PC-3 (cell line): ENCODE measurements at regions not wholly inside any gene's neighbourhood (a gene's known extent, or its start where the extent isn't known, plus 50 kb on each side); places are given as distances from the start of the nearest gene placed in this dataset.

Experiments used
- ATAC-seq: fragments of 200-7000 bp; cut with Tn5 transposase; 2 replicates; pipeline ENCODE4 v1.9.1; 2020; ENCODE audit warnings: mild to moderate bottlenecking, moderate library complexity
- BruUV-seq: library from RNA; stranded (reverse); fragments of 400-500 nt; replicated peaks from 2 replicates; lab custom pipeline; 2021; lab: Mats Ljungman, UMichigan
- CTCF ChIA-PET: fragments of 300-600 bp; sonication (Branson Sonifier 250); formaldehyde crosslinking; loops from one replicate; lab custom pipeline; 2022; ENCODE audit warnings: antibody characterized with exemption; lab: Charles Lee
- POLR2A ChIA-PET: fragments of 300-600 bp; sonication (Branson Sonifier 250); formaldehyde crosslinking; loops from one replicate; lab custom pipeline; 2022; ENCODE audit warnings: antibody characterized with exemption; ENCODE audit not compliant: unreplicated experiment; lab: Charles Lee
- DNase-seq: peaks from one replicate; pipeline ENCODE4 v3.0.0-alpha.2; 2015
- H2AFZ ChIP-seq: fragments of 300-600 bp; sonication (generic); 2 replicates; pipeline ENCODE4 v1.6.0; 2016; ENCODE audit warnings: antibody characterized with exemption, low read length
- H3F3A ChIP-seq: fragments of 300-600 bp; sonication (generic); one replicate; pipeline ENCODE4 v1.6.0; 2017; ENCODE audit warnings: antibody characterized with exemption, low read length, control low read depth, mild to moderate bottlenecking; ENCODE audit not compliant: unreplicated experiment
- H3K27ac ChIP-seq: fragments of 300-600 bp; sonication (generic); 2 replicates; pipeline ENCODE4 v1.5.1; 2016; ENCODE audit warnings: mild to moderate bottlenecking, low read length
- H3K27me3 ChIP-seq: fragments of 300-600 bp; sonication (generic); 2 replicates; pipeline ENCODE4 v1.6.1; 2016; ENCODE audit warnings: low read length, mixed read lengths
- H3K36me3 ChIP-seq: fragments of 300-600 bp; sonication (generic); 2 replicates; pipeline ENCODE4 v1.6.1; 2016; ENCODE audit warnings: low read depth, mixed run types, low read length, mixed read lengths
- H3K4me1 ChIP-seq: fragments of 300-600 bp; sonication (generic); 2 replicates; pipeline ENCODE4 v1.5.1; 2016; ENCODE audit warnings: low read length; ENCODE audit not compliant: insufficient read depth
- H3K4me2 ChIP-seq: fragments of 300-600 bp; sonication (generic); 2 replicates; pipeline ENCODE4 v1.6.0; 2016; ENCODE audit warnings: low read length
- H3K4me3 ChIP-seq: fragments of 300-600 bp; sonication (generic); 2 replicates; pipeline ENCODE4 v1.5.1; 2016; ENCODE audit warnings: mild to moderate bottlenecking, low read length, mixed read lengths
- H3K79me2 ChIP-seq: fragments of 300-600 bp; sonication (generic); 2 replicates; pipeline ENCODE4 v1.6.1; 2017; ENCODE audit warnings: low read length, mixed read lengths
- H3K9ac ChIP-seq: fragments of 300-600 bp; sonication (generic); 2 replicates; pipeline ENCODE4 v1.6.0; 2016; ENCODE audit warnings: mild to moderate bottlenecking, low read length
- H3K9me2 ChIP-seq: fragments of 300-600 bp; sonication (generic); replicated peaks from 2 replicates; pipeline ENCODE4 v1.6.1; 2016; ENCODE audit warnings: mixed run types, low read length, mixed read lengths
- H3K9me3 ChIP-seq: fragments of 300-600 bp; sonication (generic); 2 replicates; pipeline ENCODE4 v1.6.1; 2016; ENCODE audit warnings: low read length, mixed read lengths
- H4K20me1 ChIP-seq: fragments of 300-600 bp; sonication (generic); 2 replicates; pipeline ENCODE4 v1.6.1; 2016; ENCODE audit warnings: low read length, mixed read lengths
- CTCF ChIP-seq: fragments of 300-600 bp; sonication (generic); conservative IDR thresholded peaks from 2 replicates; pipeline ENCODE4 v1.5.1; 2017; ENCODE audit warnings: antibody characterized with exemption, low read depth, mild to moderate bottlenecking, low read length
- EZH2 ChIP-seq: fragments of 300-600 bp; sonication (generic); IDR thresholded peaks from one replicate; pipeline ENCODE4 v1.6.1; 2017; ENCODE audit warnings: antibody characterized with exemption, mild to moderate bottlenecking, low read length; ENCODE audit not compliant: unreplicated experiment
- EZH2phosphoT487 ChIP-seq: fragments of 300-600 bp; sonication (generic); IDR thresholded peaks from 2 replicates; pipeline ENCODE4 v1.6.1; 2018; ENCODE audit warnings: mild to moderate bottlenecking, antibody characterized with exemption, low read length, borderline replicate concordance
- intact Hi-C: fragments of 100-400 bp; cut with micrococcal nuclease; formaldehyde crosslinking; loops from 2 replicates; pipeline ENCODE4 v1.9.0; 2023

DNA sequence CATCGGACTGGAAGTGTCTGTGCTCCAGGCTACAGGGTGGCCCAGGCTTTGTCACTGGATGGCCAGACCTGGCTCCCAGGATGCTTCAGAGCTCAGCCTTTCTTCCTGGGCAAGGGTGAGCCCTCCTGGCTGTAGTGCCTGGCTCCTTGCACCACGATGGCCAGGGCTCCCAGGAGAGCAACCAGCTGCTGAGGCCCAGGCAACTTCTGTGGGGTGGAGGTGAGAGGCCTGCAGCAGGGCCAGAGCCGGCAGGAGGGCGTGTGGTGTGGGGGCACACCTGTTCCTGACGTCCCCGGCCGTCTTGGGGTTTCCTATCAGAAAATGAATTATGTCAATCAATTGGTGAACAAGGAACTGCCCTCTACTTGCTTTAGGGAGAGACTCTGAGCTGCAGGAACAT lies 82.1 kb downstream of the DHCR7 start:
- 0 out of 2 replicates have a peak, but pooled peaks cover 3% of the 10 kb centered on the region for H3K27me3 ChIP-seq
- intact Hi-C loops = no loop called here
- TF ChIP-seq EZH2phosphoT487 (no peak), CTCF (no peak), EZH2 (no peak)
- no peak overlapping the region for H3K27ac ChIP-seq
- H3F3A ChIP-seq = no peaks in the 10 kb centered on the region
- H3K79me2 ChIP-seq = no peaks in the 10 kb centered on the region
- H2AFZ ChIP-seq = no peak overlapping the region
- CTCF ChIA-PET = no interaction called here
- no peak overlapping the region for H3K4me3 ChIP-seq
- no peaks in the 10 kb centered on the region for H3K9me2 ChIP-seq
- no peak for DNase-seq
- H4K20me1 ChIP-seq = no peaks in the 10 kb centered on the region
- no peak overlapping the region for H3K9ac ChIP-seq
- no peaks in the 10 kb centered on the region for H3K9me3 ChIP-seq
- POLR2A ChIA-PET = no interaction called here
- H3K4me1 ChIP-seq = no peaks in the 10 kb centered on the region
- BruUV-seq = no TSS peak
- no peaks in the 10 kb centered on the region for H3K36me3 ChIP-seq
- ATAC-seq = no peak
- H3K4me2 ChIP-seq = no peak overlapping the region

DNA sequence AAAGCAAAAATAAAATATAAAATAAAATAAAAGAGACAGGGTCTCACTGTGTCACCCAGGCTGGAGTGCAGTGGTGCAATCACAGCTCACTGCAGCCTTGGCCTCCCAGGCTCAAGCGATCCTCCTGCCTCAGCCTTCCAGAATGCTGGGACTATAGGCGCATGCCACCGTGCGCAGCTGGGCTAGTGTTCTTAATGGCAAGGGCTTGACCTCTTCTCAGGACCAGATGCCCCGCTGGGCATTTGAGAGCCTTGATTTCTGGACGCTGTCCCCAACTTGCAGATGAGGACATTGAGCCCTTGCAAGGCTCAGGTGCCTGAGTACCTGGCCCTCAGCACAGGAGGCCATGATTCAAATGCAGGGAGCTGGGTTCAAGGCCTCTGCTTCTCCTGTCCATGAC lies 82.6 kb downstream of the DHCR7 start:
- Histone ChIP-seq H3K9me2 (no peaks in the 10 kb centered on the region), H3K4me1 (no peaks in the 10 kb centered on the region), H3K4me3 (no peak overlapping the region), H3K9me3 (no peaks in the 10 kb centered on the region), H3K9ac (no peak overlapping the region), H2AFZ (no peak overlapping the region), H3K36me3 (no peaks in the 10 kb centered on the region), H3K27ac (no peak overlapping the region), H3K27me3 (0 out of 2 replicates have a peak, but pooled peaks cover 3% of the 10 kb centered on the region), H3K79me2 (no peaks in the 10 kb centered on the region), H4K20me1 (no peaks in the 10 kb centered on the region), H3F3A (no peaks in the 10 kb centered on the region), H3K4me2 (no peak overlapping the region)
- POLR2A ChIA-PET = no interaction called here
- TF ChIP-seq CTCF (no peak), EZH2phosphoT487 (no peak)
- CTCF ChIA-PET = no interaction called here
- no peak for DNase-seq
- no TSS peak for BruUV-seq
- intact Hi-C loops = no loop called here
- no peak for ATAC-seq

GRCh38 chr11:71364806-71365205 lies 83.4 kb downstream of the DHCR7 start:
- H3K9ac ChIP-seq = no peak overlapping the region
- H3K9me2 ChIP-seq = no peaks in the 10 kb centered on the region
- H4K20me1 ChIP-seq = no peaks in the 10 kb centered on the region
- no peaks in the 10 kb centered on the region for H3K9me3 ChIP-seq
- H3K27me3 ChIP-seq = peaks cover 5% of the 10 kb centered on the region; the same call in 1 of the 2 replicates
- intact Hi-C loops = no loop called here
- DNase-seq (no peak), ATAC-seq (no peak)
- CTCF ChIA-PET = no interaction called here
- no peak overlapping the region for H3K4me2 ChIP-seq
- H3K27ac ChIP-seq = no peak overlapping the region
- TF ChIP-seq EZH2phosphoT487 (no peak), CTCF (no peak), EZH2 (no peak)
- POLR2A ChIA-PET = no interaction called here
- H3K79me2 ChIP-seq = no peaks in the 10 kb centered on the region
- no peaks in the 10 kb centered on the region for H3K36me3 ChIP-seq
- no peaks in the 10 kb centered on the region for H3K4me1 ChIP-seq
- H3F3A ChIP-seq = no peaks in the 10 kb centered on the region
- H2AFZ ChIP-seq = no peak overlapping the region
- BruUV-seq = no TSS peak
- no peak overlapping the region for H3K4me3 ChIP-seq
